ENCODE measurements at regions not wholly inside any gene's neighbourhood (a gene's known extent, or its start where the extent isn't known, plus 50 kb on each side); places are given as distances from the start of the nearest gene placed in this dataset.

- intact Hi-C loops (cut with DNase I) = no loop called here
- WGBS, 2 donors = 48 to 56% methylated on average over 2 of the region's 2 CpGs
- ATAC-seq (no peak), FAIRE-seq (no peak), DNase-seq (no peak)
- Histone ChIP-seq H3K36me3 (no peaks in the 10 kb centered on the region), H3K4me3 (no peak overlapping the region), H3K4me1 (no peaks in the 10 kb centered on the region), H3K27me3 (no peaks in the 10 kb centered on the region), H3K27ac (no peak overlapping the region), H3K9me3 (no peaks in the 10 kb centered on the region)
- TF ChIP-seq CTCF (IDR thresholded peaks at IDR 0.05) = no peak
These were observed 1082.0 kb upstream of the IGFBP7 start for GRCh38 chr4:58192217-58192616.

- no peak for FAIRE-seq
- no peaks in the 10 kb centered on the region for H3K4me1 ChIP-seq
- intact Hi-C loops (cut with DNase I) = no loop called here
- no peak for TF ChIP-seq CTCF (IDR thresholded peaks at IDR 0.05)
- no peak overlapping the region for H3K27ac ChIP-seq
- H3K4me3 ChIP-seq = no peak overlapping the region
- WGBS, 2 donors = 64 to 80% methylated on average over 5 of the region's 5 CpGs
- DNase-seq = no peak
- no peak for ATAC-seq
- H3K36me3 ChIP-seq = no peaks in the 10 kb centered on the region
- H3K9me3 ChIP-seq = no peaks in the 10 kb centered on the region
- H3K27me3 ChIP-seq = no peaks in the 10 kb centered on the region
These were observed 1080.9 kb upstream of the IGFBP7 start for GRCh38 chr4:58191109-58191508.

- no peak for FAIRE-seq
These were observed 1078.1 kb upstream of the IGFBP7 start for GRCh38 chr4:58188316-58188715.

GRCh38 chr4:58175024-58175423 lies 1064.8 kb upstream of the IGFBP7 start:
- WGBS, 2 donors = 56 to 62% methylated on average over 2 of the region's 2 CpGs
- no peak for FAIRE-seq
- TF ChIP-seq CTCF (IDR thresholded peaks at IDR 0.05) = no peak
- H3K27ac ChIP-seq = no peak overlapping the region
- intact Hi-C loops (cut with DNase I) = no loop called here
- H3K4me3 ChIP-seq = no peak overlapping the region
- ATAC-seq = no peak
- H3K36me3 ChIP-seq = no peaks in the 10 kb centered on the region
- no peaks in the 10 kb centered on the region for H3K27me3 ChIP-seq
- H3K9me3 ChIP-seq = no peaks in the 10 kb centered on the region
- no peak for DNase-seq
- no peaks in the 10 kb centered on the region for H3K4me1 ChIP-seq

More at GRCh38 chr4:58188316-58188715, 1078.1 kb upstream of the IGFBP7 start:
- H3K9me3 ChIP-seq = no peaks in the 10 kb centered on the region
- no peak for ATAC-seq
- WGBS, 2 donors = 39 to 41% methylated on average over 4 of the region's 4 CpGs
- H3K36me3 ChIP-seq = no peaks in the 10 kb centered on the region
- no peak overlapping the region for H3K27ac ChIP-seq
- DNase-seq = no peak
- H3K4me1 ChIP-seq = no peaks in the 10 kb centered on the region
- no peak for TF ChIP-seq CTCF (IDR thresholded peaks at IDR 0.05)
- intact Hi-C loops (cut with DNase I) = no loop called here
- H3K27me3 ChIP-seq = no peaks in the 10 kb centered on the region
- no peak overlapping the region for H3K4me3 ChIP-seq

- H3K27ac ChIP-seq = no peak overlapping the region
- DNase-seq (no peak), ATAC-seq (no peak), FAIRE-seq (no peak)
- no peaks in the 10 kb centered on the region for H3K9me3 ChIP-seq
- H3K36me3 ChIP-seq = no peaks in the 10 kb centered on the region
- 46 to 49% methylated on average over 4 of the region's 4 CpGs for WGBS, 2 donors
- no peaks in the 10 kb centered on the region for H3K4me1 ChIP-seq
- intact Hi-C loops (cut with DNase I) = no loop called here
- H3K27me3 ChIP-seq = no peaks in the 10 kb centered on the region
- no peak overlapping the region for H3K4me3 ChIP-seq
- no peak for TF ChIP-seq CTCF (IDR thresholded peaks at IDR 0.05)
These were observed 1056.3 kb upstream of the IGFBP7 start for GRCh38 chr4:58166490-58166889.

Data from pancreas (tissue), 10 donors.